IPS-20b (cell line): ENCODE measurements at regions not wholly inside any gene's neighbourhood (a gene's known extent, or its start where the extent isn't known, plus 50 kb on each side); places are given as distances from the start of the nearest gene placed in this dataset.

Experiments
- H3K27ac ChIP-seq: one replicate; pipeline ENCODE4 v1.5.1; 2013; ENCODE audit warnings: low read length
- H3K27me3 ChIP-seq: 2 replicates; pipeline ENCODE4 v1.6.1; 2013; ENCODE audit warnings: mild to moderate bottlenecking, low read length, inconsistent platforms; ENCODE audit not compliant: insufficient read depth
- H3K36me3 ChIP-seq: 2 replicates; pipeline ENCODE4 v1.6.1; 2013; ENCODE audit warnings: low read depth, mild to moderate bottlenecking, inconsistent platforms, low read length, moderate library complexity; ENCODE audit not compliant: insufficient read depth
- H3K4me1 ChIP-seq: 2 replicates; pipeline ENCODE4 v1.6.1; 2013; ENCODE audit warnings: mild to moderate bottlenecking, control low read depth, inconsistent platforms, low read length, moderate library complexity; ENCODE audit not compliant: insufficient read depth
- H3K4me3 ChIP-seq: 2 replicates; pipeline ENCODE4 v1.5.1; 2013; ENCODE audit warnings: mild to moderate bottlenecking, low read length, inconsistent platforms
- H3K9ac ChIP-seq: 2 replicates; pipeline ENCODE4 v1.6.1; 2013; ENCODE audit warnings: low read depth, mild to moderate bottlenecking, inconsistent platforms, low read length, moderate library complexity
- H3K9me3 ChIP-seq: 2 replicates; pipeline ENCODE4 v1.6.1; 2013; ENCODE audit warnings: mild to moderate bottlenecking, low read depth, low read length, inconsistent platforms; ENCODE audit not compliant: insufficient read depth

DNA sequence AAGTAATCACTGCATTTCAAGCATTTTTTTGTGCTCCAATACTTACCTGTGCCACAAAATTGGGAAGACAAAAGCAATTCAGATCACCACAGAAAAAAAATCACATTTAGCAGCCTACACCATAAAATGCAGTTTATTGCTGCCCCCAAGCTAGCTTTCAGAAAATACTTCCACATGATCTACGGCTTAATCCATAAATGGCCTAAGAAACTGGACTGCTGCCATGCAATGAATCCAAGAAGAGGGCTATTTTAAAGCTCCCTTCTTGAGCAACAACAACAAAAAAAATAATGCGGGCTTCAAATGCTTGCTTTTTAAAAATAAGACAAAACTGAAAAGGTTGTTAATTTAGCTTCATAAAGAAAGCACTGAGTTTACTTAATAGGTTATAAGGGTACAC is 272.3 kb downstream of the RAD51AP2 start:
- H3K36me3 ChIP-seq = no peaks in the 10 kb centered on the region
- H3K9me3 ChIP-seq = no peaks in the 10 kb centered on the region
- no peaks in the 10 kb centered on the region for H3K4me1 ChIP-seq
- H3K9ac ChIP-seq = no peak overlapping the region
- H3K27me3 ChIP-seq = no peaks in the 10 kb centered on the region
- no peak overlapping the region for H3K27ac ChIP-seq
- H3K4me3 ChIP-seq = no peak overlapping the region

DNA sequence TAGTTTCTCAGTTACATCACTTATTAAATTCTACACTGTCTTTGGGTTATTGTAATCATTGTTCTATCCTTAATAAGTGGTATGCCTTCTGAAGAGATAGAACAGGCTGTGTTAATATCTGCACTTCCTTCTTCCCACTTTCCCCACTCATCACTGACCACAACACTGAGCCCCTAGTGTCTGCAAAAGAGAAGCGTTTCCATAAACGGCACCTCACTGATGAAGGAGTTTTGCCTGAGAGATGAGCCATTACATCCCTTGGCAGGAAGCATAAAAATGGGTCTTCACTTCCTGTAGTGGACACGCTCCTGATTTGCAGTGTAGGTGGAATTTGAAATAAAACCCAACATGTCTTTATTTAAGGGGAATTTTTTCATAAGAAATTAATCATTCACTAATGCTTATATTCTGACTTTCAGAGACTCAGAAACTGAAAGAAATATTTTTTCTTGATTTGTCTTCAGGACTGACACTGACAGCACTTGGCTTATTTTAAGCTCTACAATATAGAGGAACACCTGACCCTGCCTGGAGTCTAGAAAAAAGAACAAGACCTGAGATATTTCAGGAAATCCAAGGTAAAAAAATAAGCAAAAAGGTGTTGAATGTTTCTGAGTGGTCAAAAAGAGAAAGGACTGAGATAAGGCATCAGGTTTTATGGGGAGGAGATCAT is 275.3 kb downstream of the RAD51AP2 start:
- H3K9me3 ChIP-seq = no peaks in the 10 kb centered on the region
- H3K4me3 ChIP-seq = no peak overlapping the region
- H3K36me3 ChIP-seq = no peaks in the 10 kb centered on the region
- no peaks in the 10 kb centered on the region for H3K4me1 ChIP-seq
- no peaks in the 10 kb centered on the region for H3K27me3 ChIP-seq
- no peak overlapping the region for H3K27ac ChIP-seq
- H3K9ac ChIP-seq = no peak overlapping the region

DNA sequence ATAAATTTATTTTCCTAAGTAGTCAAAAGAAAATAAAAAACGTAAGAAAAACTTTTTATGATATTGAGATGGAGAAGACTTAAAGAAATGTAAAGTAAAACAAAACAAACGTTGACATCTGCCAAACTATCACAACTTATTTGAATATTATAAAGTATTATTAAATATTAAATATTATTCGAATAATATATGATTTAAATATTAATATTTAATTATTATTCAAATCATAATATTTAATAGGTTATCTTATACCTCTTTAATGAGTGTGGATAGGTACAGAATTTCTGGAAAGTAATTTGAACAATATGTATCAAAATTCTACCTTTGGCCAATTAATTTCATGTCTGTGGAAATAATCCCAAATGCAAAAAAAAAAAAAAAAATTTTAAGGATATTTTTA is 278.7 kb downstream of the RAD51AP2 start:
- no peaks in the 10 kb centered on the region for H3K4me1 ChIP-seq
- H3K9ac ChIP-seq = no peak overlapping the region
- H3K4me3 ChIP-seq = no peak overlapping the region
- no peaks in the 10 kb centered on the region for H3K27me3 ChIP-seq
- H3K27ac ChIP-seq = no peak overlapping the region
- H3K9me3 ChIP-seq = no peaks in the 10 kb centered on the region
- no peaks in the 10 kb centered on the region for H3K36me3 ChIP-seq

DNA sequence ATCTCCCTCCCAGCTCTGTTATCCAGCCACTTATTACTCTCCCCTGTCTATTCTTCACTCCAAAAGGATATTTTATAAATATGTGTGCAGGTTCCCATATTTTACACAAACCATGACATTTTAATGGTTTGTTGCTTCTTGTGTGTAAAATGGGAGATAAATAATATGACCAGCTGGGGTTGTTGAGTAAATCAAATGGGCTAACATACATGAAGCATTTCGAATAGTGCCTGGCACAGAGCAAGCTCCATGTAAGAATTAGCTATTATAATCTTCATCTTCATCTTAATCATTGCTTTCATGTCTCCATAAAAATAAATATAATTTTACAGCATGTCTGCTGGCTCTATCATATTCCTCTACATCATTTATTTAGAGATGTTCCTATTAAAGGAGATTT is 283.1 kb downstream of the RAD51AP2 start:
- Histone ChIP-seq H3K9me3 (no peaks in the 10 kb centered on the region), H3K4me1 (no peaks in the 10 kb centered on the region), H3K36me3 (no peaks in the 10 kb centered on the region), H3K27me3 (no peaks in the 10 kb centered on the region), H3K9ac (no peak overlapping the region), H3K4me3 (no peak overlapping the region), H3K27ac (no peak overlapping the region)

DNA sequence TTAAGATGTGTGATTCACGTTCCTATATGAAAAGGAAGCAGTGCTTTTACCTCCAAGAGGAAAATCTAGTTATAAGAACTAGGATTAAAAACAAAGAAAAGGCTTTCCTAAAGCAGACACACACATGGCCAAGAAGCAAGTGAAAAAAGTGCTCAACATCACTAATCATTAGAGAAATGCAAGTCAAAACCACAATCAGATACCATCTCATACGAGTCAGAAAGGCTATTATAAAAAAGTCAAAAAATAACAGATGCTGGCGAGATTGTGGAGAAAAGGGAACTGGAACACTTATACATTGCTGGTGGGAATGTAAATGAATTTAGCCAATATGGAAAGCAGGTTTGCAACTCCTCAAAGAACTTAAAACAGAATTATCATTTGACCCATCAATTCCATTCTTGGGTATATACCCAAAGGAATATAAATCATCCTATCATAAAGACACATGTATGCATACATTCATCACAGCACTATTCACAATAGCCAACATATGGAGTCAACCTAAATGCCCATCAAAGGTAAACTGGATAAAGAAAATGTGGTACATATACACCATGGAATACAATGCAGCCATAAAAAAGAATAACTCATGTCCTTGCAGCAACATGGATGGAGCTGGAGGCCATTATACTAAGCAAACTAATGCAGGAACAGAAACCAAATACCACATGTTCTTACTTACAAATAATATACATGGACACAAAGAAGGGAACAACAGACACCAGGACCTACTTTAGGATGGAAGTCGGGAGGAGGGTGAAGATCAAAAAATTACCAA is 285.3 kb downstream of the RAD51AP2 start:
- no peaks in the 10 kb centered on the region for H3K36me3 ChIP-seq
- no peak overlapping the region for H3K4me3 ChIP-seq
- H3K27me3 ChIP-seq = no peaks in the 10 kb centered on the region
- no peaks in the 10 kb centered on the region for H3K4me1 ChIP-seq
- H3K9ac ChIP-seq = no peak overlapping the region
- H3K27ac ChIP-seq = no peak overlapping the region
- no peaks in the 10 kb centered on the region for H3K9me3 ChIP-seq

DNA sequence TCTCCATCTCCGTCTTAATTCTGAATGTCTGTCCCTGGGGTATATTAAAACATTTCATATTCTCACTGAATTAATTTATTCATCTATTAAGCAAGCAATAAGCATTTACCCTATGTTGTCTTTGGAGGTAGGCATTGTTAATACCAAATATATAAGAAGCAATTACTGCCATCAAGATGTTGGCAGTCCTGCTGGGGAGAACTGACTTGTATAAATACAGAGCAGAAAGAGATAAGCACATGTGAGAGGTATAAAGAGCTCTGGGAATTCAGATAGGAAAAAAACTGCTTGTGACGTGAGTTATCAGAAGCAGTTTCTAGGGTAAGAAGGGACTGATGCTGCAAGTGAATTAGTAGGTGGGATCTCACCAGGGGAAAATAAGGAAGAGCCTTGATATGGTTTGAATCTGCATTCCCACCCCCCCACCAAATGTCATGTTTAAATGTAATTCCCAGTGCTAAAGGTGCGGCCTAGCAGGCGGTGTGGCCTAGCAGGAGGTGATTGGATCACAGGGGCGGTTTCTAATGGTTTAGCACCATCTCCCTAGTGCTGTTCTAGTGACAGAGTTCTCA is 286.8 kb downstream of the RAD51AP2 start:
- Histone ChIP-seq H3K9ac (no peak overlapping the region), H3K4me1 (no peaks in the 10 kb centered on the region), H3K36me3 (no peaks in the 10 kb centered on the region), H3K4me3 (no peak overlapping the region), H3K9me3 (no peaks in the 10 kb centered on the region), H3K27me3 (no peaks in the 10 kb centered on the region), H3K27ac (no peak overlapping the region)

DNA sequence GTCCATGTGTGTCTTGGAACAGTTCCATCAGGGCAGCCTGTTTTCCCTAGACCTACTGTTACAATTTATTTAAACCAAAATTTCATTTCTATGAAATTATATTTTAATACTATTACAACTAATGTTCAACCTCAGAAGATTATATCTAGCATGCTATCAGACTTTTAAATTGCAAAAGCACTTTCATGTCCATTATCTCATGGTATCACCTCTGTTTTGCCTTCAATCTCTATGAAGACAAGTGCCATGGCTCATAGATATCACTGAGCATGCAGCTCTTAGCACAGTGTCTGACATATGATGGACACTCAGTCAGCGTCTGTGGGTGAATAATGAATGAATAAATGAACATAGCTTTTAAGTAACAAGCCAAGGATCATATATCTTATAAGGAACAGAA is 288.8 kb downstream of the RAD51AP2 start:
- Histone ChIP-seq H3K4me3 (no peak overlapping the region), H3K36me3 (no peaks in the 10 kb centered on the region), H3K27me3 (no peaks in the 10 kb centered on the region), H3K9ac (no peak overlapping the region), H3K27ac (no peak overlapping the region), H3K4me1 (no peaks in the 10 kb centered on the region), H3K9me3 (no peaks in the 10 kb centered on the region)

DNA sequence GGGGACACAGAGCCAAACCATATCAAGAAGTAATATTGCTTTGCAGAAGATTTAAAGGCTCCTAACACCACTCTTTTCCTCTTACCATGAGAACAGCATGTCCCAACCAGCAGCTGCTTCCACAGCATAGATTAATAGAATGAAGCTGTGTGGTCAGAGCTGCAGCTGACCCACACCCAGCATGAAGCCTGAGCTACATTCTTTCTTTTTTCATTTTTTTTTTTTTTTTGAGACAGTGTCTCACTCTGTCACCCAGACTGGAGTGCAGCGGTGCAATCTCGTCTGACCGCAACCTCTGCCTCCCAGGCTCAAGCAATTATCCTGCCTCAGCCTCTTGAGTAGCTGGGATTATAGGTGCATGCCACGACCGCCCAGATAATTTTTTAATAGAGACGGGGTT is 289.8 kb downstream of the RAD51AP2 start:
- no peaks in the 10 kb centered on the region for H3K9me3 ChIP-seq
- H3K27me3 ChIP-seq = no peaks in the 10 kb centered on the region

DNA sequence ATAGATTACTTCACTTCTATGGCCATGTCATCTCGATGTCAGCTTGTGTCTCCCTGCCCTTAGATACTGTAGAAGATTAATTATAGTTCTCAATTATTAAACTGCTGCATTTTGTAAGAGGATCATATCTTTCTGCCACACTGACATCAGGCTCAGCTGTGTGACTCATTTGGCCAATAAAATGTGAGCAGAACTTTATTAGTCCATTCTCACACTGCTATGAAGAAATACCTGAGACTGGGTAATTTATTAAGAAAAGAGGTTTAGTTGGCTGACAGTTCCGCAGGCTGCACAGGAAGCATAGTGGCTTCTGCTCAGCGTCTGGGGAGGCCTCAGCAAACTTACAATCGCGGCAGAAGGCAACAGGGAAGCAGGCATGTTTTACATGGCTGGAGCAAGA is 290.4 kb downstream of the RAD51AP2 start:
- Histone ChIP-seq H3K4me1 (no peaks in the 10 kb centered on the region), H3K4me3 (no peak overlapping the region), H3K9ac (no peak overlapping the region), H3K27me3 (no peaks in the 10 kb centered on the region), H3K36me3 (no peaks in the 10 kb centered on the region), H3K27ac (no peak overlapping the region), H3K9me3 (no peaks in the 10 kb centered on the region)

More for the DNA sequence above, 289.8 kb downstream of the RAD51AP2 start:
- no peaks in the 10 kb centered on the region for H3K36me3 ChIP-seq
- no peak overlapping the region for H3K27ac ChIP-seq
- no peak overlapping the region for H3K4me3 ChIP-seq
- no peak overlapping the region for H3K9ac ChIP-seq
- no peaks in the 10 kb centered on the region for H3K4me1 ChIP-seq

DNA sequence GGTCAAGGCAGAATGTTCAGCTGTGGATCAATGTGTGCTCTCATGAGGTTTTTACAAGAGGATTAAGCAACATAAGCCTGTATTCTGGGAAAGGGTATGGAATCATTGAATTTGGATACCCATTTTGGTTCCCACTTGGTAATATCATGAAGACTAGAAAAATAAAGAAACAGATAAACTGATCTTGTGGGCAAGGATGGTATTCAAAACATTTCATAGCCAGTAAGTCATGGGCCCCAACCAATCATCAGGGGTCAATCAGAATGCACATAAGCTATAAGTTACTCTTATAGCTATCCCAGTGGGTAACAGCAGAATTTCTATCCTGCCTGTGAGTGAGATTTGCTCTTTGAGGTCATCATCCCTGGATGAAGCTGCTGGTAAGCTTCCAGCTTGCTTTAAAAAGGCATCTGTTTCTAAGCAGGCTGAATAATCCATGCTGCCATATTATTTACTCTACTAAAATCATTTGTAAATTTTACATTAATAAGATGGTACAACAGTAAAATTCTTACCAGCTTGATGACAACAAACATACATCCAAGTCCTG is 291.2 kb downstream of the RAD51AP2 start:
- Histone ChIP-seq H3K27me3 (no peaks in the 10 kb centered on the region), H3K4me1 (no peaks in the 10 kb centered on the region), H3K4me3 (no peak overlapping the region), H3K9ac (no peak overlapping the region), H3K36me3 (no peaks in the 10 kb centered on the region), H3K27ac (no peak overlapping the region), H3K9me3 (no peaks in the 10 kb centered on the region)

DNA sequence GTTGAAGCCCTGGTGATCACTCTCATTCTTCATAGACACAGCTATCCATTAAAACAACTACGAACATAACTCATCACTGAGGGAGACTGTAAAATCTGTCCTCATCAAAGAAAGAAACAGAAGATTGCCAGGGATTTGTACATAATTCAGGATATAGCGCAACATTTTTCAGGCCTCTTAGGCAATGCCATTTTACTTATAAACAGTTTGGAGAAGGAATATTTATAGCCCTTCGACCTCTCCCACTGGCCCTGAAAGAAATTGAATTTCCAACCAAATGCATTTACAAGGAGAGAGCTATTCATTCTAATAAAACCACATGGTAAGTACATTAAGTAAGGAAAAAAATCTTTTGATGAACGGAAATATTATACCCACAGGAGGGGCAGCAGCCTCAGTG is 295.0 kb downstream of the RAD51AP2 start:
- Histone ChIP-seq H3K36me3 (no peaks in the 10 kb centered on the region), H3K9ac (no peak overlapping the region), H3K4me1 (no peaks in the 10 kb centered on the region), H3K4me3 (no peak overlapping the region), H3K27ac (no peak overlapping the region), H3K27me3 (no peaks in the 10 kb centered on the region), H3K9me3 (no peaks in the 10 kb centered on the region)

DNA sequence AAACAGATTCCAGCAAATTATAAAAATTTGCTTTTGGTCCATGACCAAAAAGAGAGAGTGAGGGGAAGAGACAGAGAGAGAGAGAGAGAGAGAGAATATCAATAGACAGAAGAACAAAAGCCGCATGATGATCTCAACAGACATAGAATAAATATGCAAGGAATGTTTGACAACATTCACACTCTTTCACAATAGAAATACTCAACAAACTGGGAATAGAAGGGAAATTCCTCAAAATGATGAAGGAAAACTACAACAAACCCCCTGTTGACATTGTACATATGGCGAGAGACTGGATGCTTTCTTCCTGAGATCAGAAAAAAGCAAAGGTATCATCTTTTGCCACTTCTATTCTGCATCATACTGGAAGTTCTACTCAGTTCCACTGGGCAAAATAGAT is 309.7 kb downstream of the RAD51AP2 start:
- Histone ChIP-seq H3K36me3 (no peaks in the 10 kb centered on the region), H3K4me3 (no peak overlapping the region), H3K27ac (no peak overlapping the region), H3K9ac (no peak overlapping the region), H3K4me1 (peaks cover 3% of the 10 kb centered on the region; the same call in 1 of the 2 replicates), H3K9me3 (no peaks in the 10 kb centered on the region), H3K27me3 (no peaks in the 10 kb centered on the region)
